ENCODE measurements at regions not wholly inside any gene's neighbourhood (a gene's known extent, or its start where the extent isn't known, plus 50 kb on each side); places are given as distances from the start of the nearest gene placed in this dataset.

DNA sequence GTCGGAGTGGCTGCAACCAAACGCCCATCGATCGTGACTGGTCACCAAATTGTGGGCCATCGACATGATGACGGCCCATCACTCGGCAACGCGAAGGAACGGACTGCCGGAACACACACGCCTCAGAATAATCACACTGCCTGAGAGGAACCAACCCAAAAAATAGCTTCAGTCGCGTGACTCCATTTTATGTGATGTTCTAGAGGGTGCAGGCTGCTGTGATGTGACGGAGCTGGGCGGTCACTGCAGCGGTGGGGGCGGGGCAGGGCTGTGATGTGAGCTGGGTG is 174.6 kb downstream of the CTTN start:
- no peak for TF ChIP-seq ELF4 (IDR thresholded peaks at IDR 0.05)
- no peak for TF ChIP-seq LEF1 (IDR thresholded peaks at IDR 0.05; ENCODE audit: borderline replicate concordance)

All from HEK293T (cell line).